Loucy (cell line): ENCODE measurements at regions not wholly inside any gene's neighbourhood (a gene's known extent, or its start where the extent isn't known, plus 50 kb on each side); places are given as distances from the start of the nearest gene placed in this dataset.

Experiments
- H2AFZ ChIP-seq: fragments of 200-600 bp; sonication (generic); 2 replicates; pipeline ENCODE4 v1.6.0; 2016; ENCODE audit warnings: antibody characterized with exemption, mild to moderate bottlenecking, low read length, moderate library complexity
- H3F3A ChIP-seq: fragments of 200-600 bp; 2 replicates; pipeline ENCODE4 v1.6.0; 2016; ENCODE audit warnings: antibody characterized with exemption, low read depth, mild to moderate bottlenecking
- H3K27me3 ChIP-seq: fragments of 200-600 bp; sonication (generic); 2 replicates; pipeline ENCODE4 v1.6.1; 2014; ENCODE audit warnings: low read length, mild to moderate bottlenecking; ENCODE audit not compliant: insufficient read depth, poor library complexity, severe bottlenecking
- H3K36me3 ChIP-seq: fragments of 200-600 bp; sonication (generic); 2 replicates; pipeline ENCODE4 v1.6.1; 2016; ENCODE audit warnings: low read length; ENCODE audit not compliant: insufficient read depth
- H3K4me1 ChIP-seq: fragments of 200-600 bp; sonication (generic); 2 replicates; pipeline ENCODE4 v1.5.1; 2014; ENCODE audit warnings: low read length, mild to moderate bottlenecking; ENCODE audit not compliant: insufficient read depth, poor library complexity, severe bottlenecking
- H3K4me2 ChIP-seq: fragments of 200-600 bp; sonication (generic); 2 replicates; pipeline ENCODE4 v1.6.0; 2014; ENCODE audit warnings: antibody characterized with exemption, low read length, low read depth, mild to moderate bottlenecking; ENCODE audit not compliant: poor library complexity, severe bottlenecking
- H3K4me3 ChIP-seq: fragments of 200-600 bp; sonication (generic); 2 replicates; pipeline ENCODE4 v1.5.1; 2014; ENCODE audit warnings: low read length, mild to moderate bottlenecking, mixed read lengths; ENCODE audit not compliant: poor library complexity, severe bottlenecking
- H3K79me2 ChIP-seq: fragments of 200-600 bp; sonication (generic); 2 replicates; pipeline ENCODE4 v1.6.1; 2014; ENCODE audit warnings: low read length; ENCODE audit not compliant: insufficient read depth
- H3K9ac ChIP-seq: fragments of 200-600 bp; sonication (generic); 2 replicates; pipeline ENCODE4 v1.6.0; 2014; ENCODE audit warnings: mild to moderate bottlenecking, low read depth, low read length, moderate library complexity; ENCODE audit not compliant: poor library complexity, severe bottlenecking
- H3K9me2 ChIP-seq: fragments of 200-600 bp; sonication (generic); replicated peaks from 2 replicates; pipeline ENCODE4 v1.6.1; 2016; ENCODE audit warnings: low read depth, low read length, mixed read lengths
- H3K9me3 ChIP-seq: fragments of 200-600 bp; sonication (generic); 2 replicates; pipeline ENCODE4 v1.6.1; 2014; ENCODE audit warnings: mild to moderate bottlenecking, antibody characterized with exemption, low read length, low read depth; ENCODE audit not compliant: insufficient read depth
- H4K20me1 ChIP-seq: fragments of 200-600 bp; sonication (generic); 2 replicates; pipeline ENCODE4 v1.6.0; 2014; ENCODE audit warnings: antibody characterized with exemption, low read length, mild to moderate bottlenecking; ENCODE audit not compliant: insufficient read depth, poor library complexity, severe bottlenecking
- CTCF ChIP-seq: fragments of 200-600 bp; sonication (generic); conservative IDR thresholded peaks from 2 replicates; pipeline ENCODE4 v1.5.1; 2014; ENCODE audit warnings: mild to moderate bottlenecking, antibody characterized with exemption, low read length
- EZH2phosphoT487 ChIP-seq: fragments of 200-600 bp; IDR thresholded peaks from 2 replicates; pipeline ENCODE4 v1.6.1; 2018; ENCODE audit warnings: antibody characterized with exemption, mild to moderate bottlenecking, moderate library complexity, borderline replicate concordance

- Histone ChIP-seq H3K9me2 (no peaks in the 10 kb centered on the region), H3K4me1 (no peaks in the 10 kb centered on the region), H3K4me2 (no peak overlapping the region), H3K79me2 (no peaks in the 10 kb centered on the region), H3K27me3 (no peaks in the 10 kb centered on the region), H3K9me3 (no peaks in the 10 kb centered on the region), H2AFZ (no peak overlapping the region), H4K20me1 (no peaks in the 10 kb centered on the region), H3F3A (no peaks in the 10 kb centered on the region), H3K9ac (no peak overlapping the region), H3K4me3 (no peak overlapping the region), H3K36me3 (no peaks in the 10 kb centered on the region)
- TF ChIP-seq CTCF (no peak), EZH2phosphoT487 (no peak)
These were observed 88.1 kb upstream of the PIEZO2 start for GRCh38 chr18:11237484-11237883.

GRCh38 chr18:11237066-11237465, 87.7 kb upstream of the PIEZO2 start:
- H4K20me1 ChIP-seq: no peaks in the 10 kb centered on the region
- H3K79me2 ChIP-seq: no peaks in the 10 kb centered on the region
- no peaks in the 10 kb centered on the region for H3K27me3 ChIP-seq
- H3K36me3 ChIP-seq: no peaks in the 10 kb centered on the region
- H3K4me1 ChIP-seq: no peaks in the 10 kb centered on the region
- H3K9me2 ChIP-seq: no peaks in the 10 kb centered on the region
- no peak overlapping the region for H3K9ac ChIP-seq
- TF ChIP-seq EZH2phosphoT487: no peak
- no peak for TF ChIP-seq CTCF
- no peaks in the 10 kb centered on the region for H3F3A ChIP-seq
- H3K4me2 ChIP-seq: no peak overlapping the region
- H3K4me3 ChIP-seq: no peak overlapping the region
- H2AFZ ChIP-seq: no peak overlapping the region
- H3K9me3 ChIP-seq: no peaks in the 10 kb centered on the region

GRCh38 chr18:11224153-11224552, 74.8 kb upstream of the PIEZO2 start:
- no peaks in the 10 kb centered on the region for H4K20me1 ChIP-seq
- H2AFZ ChIP-seq: no peak overlapping the region
- no peaks in the 10 kb centered on the region for H3K27me3 ChIP-seq
- H3K9ac ChIP-seq: no peak overlapping the region
- no peaks in the 10 kb centered on the region for H3K36me3 ChIP-seq
- no peak overlapping the region for H3K4me3 ChIP-seq
- no peak for TF ChIP-seq CTCF
- TF ChIP-seq EZH2phosphoT487: no peak
- H3K79me2 ChIP-seq: no peaks in the 10 kb centered on the region
- H3F3A ChIP-seq: no peaks in the 10 kb centered on the region
- H3K4me1 ChIP-seq: no peaks in the 10 kb centered on the region
- no peak overlapping the region for H3K4me2 ChIP-seq
- H3K9me2 ChIP-seq: no peaks in the 10 kb centered on the region
- H3K9me3 ChIP-seq: no peaks in the 10 kb centered on the region
